Inflammatory macrophage treated with lipopolysaccharide for 1 hour (primary cell): ENCODE measurements at regions not wholly inside any gene's neighbourhood (a gene's known extent, or its start where the extent isn't known, plus 50 kb on each side); places are given as distances from the start of the nearest gene placed in this dataset.

ENCODE experiments used
- DNase-seq, 2 donors: peaks; one replicate each; pipeline ENCODE4 v3.0.0-alpha.2; 2020 to 2022

DNA sequence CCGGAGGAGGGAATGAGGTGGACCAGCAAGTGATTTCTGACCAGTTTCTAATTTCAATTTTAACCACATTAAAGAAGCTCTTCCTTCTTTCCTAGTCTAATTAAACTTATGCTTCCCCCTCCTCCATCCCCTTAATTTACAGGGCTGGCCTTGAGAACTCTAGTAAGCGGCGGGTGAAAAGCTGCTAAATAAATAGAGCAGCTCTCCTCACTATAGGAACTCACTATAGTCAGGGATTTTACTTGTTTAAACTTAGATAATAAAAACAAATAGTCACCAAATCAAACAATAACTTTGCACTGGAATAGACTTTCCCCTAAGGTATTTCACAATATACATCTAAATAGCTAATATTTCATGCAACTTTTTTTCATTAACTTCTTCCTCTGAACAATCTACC is 1838.2 kb upstream of the PRR20A start:
- no peak for DNase-seq

DNA sequence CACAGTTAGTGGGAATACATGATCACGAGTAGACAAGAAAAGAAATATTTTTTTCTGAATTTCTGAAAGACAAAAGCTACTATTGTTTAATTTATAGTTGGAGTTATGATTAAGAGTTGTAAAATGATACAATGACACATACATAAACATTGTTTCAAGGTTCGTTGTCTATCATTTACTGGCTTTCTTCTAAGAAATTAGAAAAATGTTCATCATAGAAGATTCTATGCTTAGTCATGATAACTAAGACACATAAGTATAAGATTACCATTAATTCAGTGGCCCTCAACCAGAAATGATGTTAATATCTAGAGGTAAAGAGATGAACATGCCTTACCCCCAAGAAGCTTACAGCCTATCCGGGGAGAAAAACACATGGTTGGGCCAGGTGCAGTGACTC is 1832.8 kb upstream of the PRR20A start:
- DNase-seq: no peak

GRCh38 chr13:55341891-55342290 is 1798.8 kb upstream of the PRR20A start:
- no peak for DNase-seq

DNA sequence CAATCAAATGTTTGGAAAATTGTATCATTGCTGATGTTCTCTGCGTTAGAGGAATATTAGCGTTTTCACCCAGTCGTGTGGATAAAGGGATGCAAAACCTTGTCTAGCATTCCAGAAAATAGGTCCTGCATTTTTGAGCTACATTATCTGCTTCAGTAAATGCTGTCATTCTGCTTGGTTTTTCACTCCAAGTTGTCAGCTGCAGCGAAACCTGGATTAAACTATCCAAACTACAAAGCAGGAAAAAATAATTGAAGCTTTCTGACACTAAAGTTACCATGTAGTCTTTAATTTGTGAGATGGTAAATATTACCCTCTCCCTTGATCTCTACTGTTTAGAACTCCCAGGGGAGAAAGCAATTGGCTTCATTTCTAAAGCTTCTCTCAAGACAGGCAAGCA is 1795.5 kb upstream of the PRR20A start:
- DNase-seq: no peak

DNA sequence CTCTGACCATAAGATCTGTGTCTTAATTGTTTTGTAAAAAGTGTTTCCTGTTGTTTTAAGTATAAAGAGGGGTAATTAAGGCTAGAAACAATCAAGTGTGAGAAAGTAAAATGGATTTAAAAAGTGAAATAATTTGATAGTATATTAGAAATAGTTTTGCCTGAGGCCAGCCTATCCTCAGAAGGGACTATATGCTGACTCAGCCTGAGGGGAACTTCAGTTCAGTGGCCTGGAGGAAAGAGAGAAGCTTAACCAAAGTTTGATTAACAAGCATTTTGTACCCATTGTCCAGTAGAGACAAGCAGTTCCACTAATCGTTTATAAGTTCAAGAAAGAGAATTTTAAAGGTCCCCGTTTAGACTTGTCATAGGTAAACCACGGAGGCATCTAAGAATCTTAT is 1793.2 kb upstream of the PRR20A start:
- no peak for DNase-seq

GRCh38 chr13:55359067-55359466 is 1781.7 kb upstream of the PRR20A start:
- DNase-seq: no peak

- DNase-seq: no peak
Measured at GRCh38 chr13:55361141-55361540, 1779.6 kb upstream of the PRR20A start.

GRCh38 chr13:55366676-55367075 is 1774.0 kb upstream of the PRR20A start:
- DNase-seq: no peak

DNA sequence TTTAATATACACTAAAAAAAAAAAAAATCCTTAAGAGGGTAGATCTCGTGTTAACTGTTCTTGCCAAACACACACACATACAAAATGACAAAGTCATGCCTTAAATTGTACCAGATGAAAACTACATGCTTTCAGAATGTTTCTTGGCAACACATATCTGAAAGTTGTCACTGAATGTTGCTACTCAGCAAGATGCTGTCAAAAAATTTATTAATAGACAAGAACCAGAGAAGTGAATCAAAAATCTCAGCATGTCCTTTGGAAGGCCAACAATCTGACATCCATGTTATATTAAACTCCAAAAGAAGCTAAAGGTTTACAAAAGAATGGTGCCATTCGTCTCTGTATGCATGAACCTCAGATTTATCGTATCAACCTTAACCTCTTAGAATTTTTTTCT is 1746.2 kb upstream of the PRR20A start:
- no peak for DNase-seq

- DNase-seq: no peak
Measured at GRCh38 chr13:55402870-55403269, 1737.8 kb upstream of the PRR20A start.

DNA sequence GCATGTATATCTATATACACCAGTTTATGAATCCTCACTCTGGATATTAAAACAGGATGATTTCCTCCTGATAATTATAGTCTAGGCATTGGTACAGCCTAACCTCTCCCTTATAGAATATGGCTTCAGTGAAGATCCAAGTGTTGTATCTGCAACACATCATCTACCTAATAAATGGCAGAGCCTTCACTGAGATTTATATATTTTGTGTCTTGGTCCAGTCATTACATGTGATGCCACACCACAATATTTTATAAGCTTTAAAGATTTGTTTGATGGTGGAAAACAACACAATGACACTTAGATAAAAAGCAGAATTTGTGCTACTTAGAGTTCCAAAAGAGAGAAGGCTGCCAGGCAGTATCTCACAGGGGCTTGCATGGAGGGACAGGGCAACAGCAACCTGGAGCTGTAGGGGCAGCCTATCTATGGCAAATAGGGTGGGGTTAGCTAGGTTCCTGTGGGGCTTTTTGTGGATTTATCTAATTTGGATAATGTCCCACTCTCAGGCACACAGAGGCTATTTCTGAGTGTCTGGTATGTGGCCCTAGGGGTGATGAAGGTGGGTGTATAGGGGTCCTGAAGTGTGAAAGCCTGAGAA is 1736.7 kb upstream of the PRR20A start:
- no peak for DNase-seq

DNA sequence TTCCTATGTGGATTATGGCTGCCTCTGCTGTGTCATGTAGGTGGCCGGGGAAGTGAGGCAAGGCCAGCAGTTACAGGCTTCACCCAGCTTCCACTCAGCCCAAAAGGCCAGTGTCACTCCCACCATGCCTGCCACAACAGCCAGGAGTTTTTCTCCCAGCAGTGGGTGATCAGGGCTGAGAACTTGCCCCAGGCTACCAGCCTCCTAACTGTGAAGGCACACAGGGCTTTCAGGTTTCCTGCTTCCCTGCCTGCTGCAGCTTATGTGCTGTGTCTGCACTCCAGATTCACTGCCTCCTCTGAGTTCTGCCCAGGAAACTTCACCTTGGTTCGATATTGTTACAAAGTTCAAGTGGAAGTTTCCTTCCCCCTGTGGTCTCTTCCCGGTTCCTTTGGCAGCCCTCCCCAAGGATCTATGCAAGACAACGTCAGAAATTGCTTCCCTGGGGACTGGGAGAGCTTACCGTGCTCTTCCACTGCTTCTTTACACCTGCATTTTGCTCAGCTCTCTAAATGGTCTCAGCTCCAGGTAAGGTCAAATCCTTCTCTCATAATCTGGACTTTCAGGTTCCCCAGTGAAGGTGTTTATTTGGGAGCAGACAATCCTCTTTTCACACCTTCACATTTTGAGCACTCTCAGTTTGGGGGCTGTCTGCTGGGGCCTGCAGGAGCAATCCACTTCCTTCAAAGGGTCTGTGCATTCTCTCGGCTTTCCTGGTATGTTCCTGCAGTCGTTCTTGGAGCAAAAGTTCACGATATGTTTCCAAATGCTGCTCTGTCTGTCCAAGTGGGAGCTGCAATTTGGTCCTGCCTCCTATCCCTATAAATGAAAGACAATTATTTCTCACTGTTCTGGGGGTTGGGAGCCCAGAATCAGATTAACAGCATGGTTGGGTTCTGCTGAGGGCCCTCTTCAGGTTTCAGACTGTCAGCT is 1730.1 kb upstream of the PRR20A start:
- DNase-seq: no peak

DNA sequence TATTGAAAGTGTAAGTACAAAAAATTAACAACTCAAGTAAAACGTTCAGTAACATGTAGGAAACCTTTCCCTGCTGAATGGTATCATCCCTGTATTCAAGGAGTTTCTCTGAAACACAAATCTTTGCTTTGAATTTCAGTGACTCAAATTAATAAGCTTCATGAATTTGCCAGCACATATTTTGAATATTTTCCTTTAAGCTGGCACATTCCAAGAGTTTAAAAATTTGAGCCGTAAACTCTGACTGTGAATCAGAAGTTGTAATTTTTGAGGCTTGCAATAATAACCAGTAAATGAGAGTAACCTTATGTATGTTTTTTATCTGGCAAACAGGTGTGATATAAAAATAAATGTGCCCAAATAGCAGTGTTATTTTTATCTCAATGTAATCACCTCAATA is 1722.6 kb upstream of the PRR20A start:
- no peak for DNase-seq

GRCh38 chr13:55432814-55433213 is 1707.9 kb upstream of the PRR20A start:
- DNase-seq: no peak

- no peak for DNase-seq
Measured at GRCh38 chr13:55437162-55437561, 1703.6 kb upstream of the PRR20A start.

DNA sequence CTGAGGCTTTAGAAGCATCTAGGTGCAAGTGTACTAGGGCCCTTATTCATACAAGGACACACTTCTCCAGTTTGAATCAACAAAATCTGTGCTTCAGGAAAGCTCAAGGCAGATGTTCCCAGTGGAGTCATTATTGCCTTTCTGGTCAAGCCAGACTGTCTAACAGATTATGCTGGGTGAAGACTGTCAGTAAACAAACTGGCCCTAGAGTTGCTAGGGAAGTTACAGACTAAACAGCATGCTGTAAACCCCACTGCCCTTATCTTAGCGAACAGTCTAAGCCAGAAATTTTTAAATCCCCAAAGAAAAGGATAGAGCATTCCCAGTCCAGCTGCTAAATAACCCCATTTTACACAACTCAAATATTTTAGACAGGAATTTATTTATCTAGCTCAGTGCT is 1701.3 kb upstream of the PRR20A start:
- no peak for DNase-seq

GRCh38 chr13:55440465-55441085 is 1700.1 kb upstream of the PRR20A start:
- DNase-seq: no peak

GRCh38 chr13:55464222-55464621 is 1676.5 kb upstream of the PRR20A start:
- DNase-seq: no peak

- no peak for DNase-seq
Measured at GRCh38 chr13:55467476-55467875, 1673.2 kb upstream of the PRR20A start.

DNA sequence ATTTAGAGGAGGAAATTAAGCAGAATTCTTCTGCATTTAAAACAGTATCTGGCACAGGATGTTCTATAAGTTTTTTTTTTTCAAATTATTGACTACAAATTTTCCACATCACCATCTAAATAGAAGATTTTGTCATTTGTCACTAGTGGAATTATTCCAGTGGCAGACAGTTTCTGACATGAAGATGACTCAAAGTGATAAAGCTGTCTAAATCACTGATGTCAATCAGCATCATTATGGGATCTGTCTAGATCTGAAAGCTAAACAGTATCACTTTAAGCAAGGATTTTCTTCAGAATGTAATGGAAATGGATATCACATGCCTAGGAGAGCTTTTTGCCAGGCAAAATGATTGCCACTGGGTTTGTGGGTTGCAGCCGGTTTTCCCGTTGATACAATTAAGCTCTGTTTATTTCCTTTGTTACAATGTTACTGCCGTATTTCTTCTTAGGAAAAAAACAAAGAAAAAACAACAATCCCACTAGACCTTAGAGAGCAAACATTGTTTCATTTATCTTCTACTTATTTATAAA is 1657.0 kb upstream of the PRR20A start:
- DNase-seq: no peak

DNA sequence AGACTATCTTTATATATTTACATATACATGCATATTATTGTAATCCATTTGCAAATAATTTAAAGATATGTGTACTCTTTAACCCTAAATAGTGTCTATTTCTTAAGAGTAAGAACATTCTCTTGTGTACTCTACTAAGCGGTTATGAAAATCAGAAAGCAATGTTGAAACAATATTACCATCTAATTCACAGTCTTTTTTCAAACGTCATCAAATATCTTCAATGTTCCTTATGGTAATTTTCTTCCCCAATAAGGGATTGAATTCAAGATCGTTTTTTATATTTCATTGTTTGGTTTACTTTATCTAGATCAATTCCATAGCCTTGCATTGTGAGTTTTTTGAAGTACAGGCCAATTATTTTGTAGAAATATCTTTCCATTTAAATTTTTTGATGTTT is 1647.4 kb upstream of the PRR20A start:
- no peak for DNase-seq

GRCh38 chr13:55497486-55497885 is 1643.2 kb upstream of the PRR20A start:
- DNase-seq: no peak

- DNase-seq: no peak
Measured at GRCh38 chr13:55500694-55501093, 1640.0 kb upstream of the PRR20A start.

DNA sequence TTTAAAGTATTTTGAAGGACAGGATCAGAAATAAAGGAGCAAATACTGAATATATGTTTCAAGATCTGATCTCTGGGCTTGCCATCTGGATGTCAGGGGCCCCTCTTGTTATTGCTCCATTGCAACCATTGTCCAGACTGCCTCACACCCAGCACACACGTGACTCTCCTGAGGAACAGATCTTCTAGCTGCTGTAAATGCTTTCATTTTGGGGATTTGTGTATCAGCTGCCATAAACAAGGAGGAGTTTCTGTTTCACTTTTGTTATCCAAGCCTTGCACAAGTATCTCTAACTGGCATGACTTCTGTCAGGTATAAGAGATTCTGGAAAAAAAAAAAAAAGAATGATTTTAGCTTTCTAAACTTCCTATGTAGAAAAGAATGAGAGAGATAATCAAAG is 1624.1 kb upstream of the PRR20A start:
- DNase-seq: no peak
